HG03378 (cell line): ENCODE measurements at regions not wholly inside any gene's neighbourhood (a gene's known extent, or its start where the extent isn't known, plus 50 kb on each side); places are given as distances from the start of the nearest gene placed in this dataset.

Experiments
- ATAC-seq: cut with Tn5 transposase; IDR thresholded peaks from one replicate; pipeline ENCODE4 v1.9.1; 2021; ENCODE audit warnings: mild to moderate bottlenecking, moderate library complexity; ENCODE audit not compliant: unreplicated experiment

GRCh38 chr4:124904723-124905388, 192.3 kb upstream of the ANKRD50 start:
- ATAC-seq: no peak

GRCh38 chr4:124903995-124904722, 191.6 kb upstream of the ANKRD50 start:
- ATAC-seq: no peak

GRCh38 chr4:124902001-124902515, 189.5 kb upstream of the ANKRD50 start:
- ATAC-seq: no peak

- no peak for ATAC-seq
These were observed 187.5 kb upstream of the ANKRD50 start for GRCh38 chr4:124899997-124900396.

GRCh38 chr4:124890522-124890921, 178.0 kb upstream of the ANKRD50 start:
- ATAC-seq: no peak

- ATAC-seq: no peak
These were observed 175.2 kb upstream of the ANKRD50 start for GRCh38 chr4:124887739-124888138.

GRCh38 chr4:124884316-124884715, 171.8 kb upstream of the ANKRD50 start:
- no peak for ATAC-seq

- no peak for ATAC-seq
These were observed 171.1 kb upstream of the ANKRD50 start for GRCh38 chr4:124883632-124884031.

- ATAC-seq: no peak
These were observed 166.7 kb upstream of the ANKRD50 start for GRCh38 chr4:124879195-124879594.

- no peak for ATAC-seq
These were observed 161.6 kb upstream of the ANKRD50 start for GRCh38 chr4:124874172-124874450.

GRCh38 chr4:124873361-124874171, 161.0 kb upstream of the ANKRD50 start:
- ATAC-seq: no peak

GRCh38 chr4:124872659-124873058, 160.1 kb upstream of the ANKRD50 start:
- ATAC-seq: no peak

- ATAC-seq: no peak
These were observed 157.5 kb upstream of the ANKRD50 start for GRCh38 chr4:124869961-124870495.

GRCh38 chr4:124868495-124868894, 156.0 kb upstream of the ANKRD50 start:
- no peak for ATAC-seq

GRCh38 chr4:124867536-124867935, 155.0 kb upstream of the ANKRD50 start:
- ATAC-seq: no peak

- ATAC-seq: no peak
These were observed 153.8 kb upstream of the ANKRD50 start for GRCh38 chr4:124866301-124866700.

GRCh38 chr4:124863040-124863545, 150.6 kb upstream of the ANKRD50 start:
- no peak for ATAC-seq

GRCh38 chr4:124862261-124862660, 149.7 kb upstream of the ANKRD50 start:
- ATAC-seq: no peak

- no peak for ATAC-seq
These were observed 149.2 kb upstream of the ANKRD50 start for GRCh38 chr4:124861761-124862160.

GRCh38 chr4:124854968-124855367, 142.4 kb upstream of the ANKRD50 start:
- peak; percentile 82 for ATAC-seq

- no peak for ATAC-seq
These were observed 139.2 kb upstream of the ANKRD50 start for GRCh38 chr4:124851741-124852140.
